HFFc6 (cell line): ENCODE measurements at regions not wholly inside any gene's neighbourhood (a gene's known extent, or its start where the extent isn't known, plus 50 kb on each side); places are given as distances from the start of the nearest gene placed in this dataset.

Experiments
- DNase-seq: peaks from one replicate; pipeline ENCODE4 v3.0.0-alpha.2; 2018
- H3K27ac Mint-ChIP-seq: 2 replicates; pipeline ENCODE4 v1.8.0; 2020; ENCODE audit warnings: mild to moderate bottlenecking, mixed read lengths
- H3K27me3 Mint-ChIP-seq: 2 replicates; pipeline ENCODE4 v1.8.0; 2021; ENCODE audit warnings: mild to moderate bottlenecking, moderate library complexity, mixed read lengths; ENCODE audit not compliant: insufficient read depth
- H3K36me3 Mint-ChIP-seq: 2 replicates; pipeline ENCODE4 v1.8.0; 2021; ENCODE audit warnings: low read depth, mixed read lengths
- H3K4me1 Mint-ChIP-seq: 2 replicates; pipeline ENCODE4 v1.8.0; 2020; ENCODE audit warnings: low read depth, mixed read lengths
- H3K4me3 Mint-ChIP-seq: 2 replicates; pipeline ENCODE4 v1.8.0; 2020; ENCODE audit warnings: mild to moderate bottlenecking, moderate library complexity, mixed read lengths
- H3K9me3 Mint-ChIP-seq: 2 replicates; pipeline ENCODE4 v1.8.0; 2020; ENCODE audit warnings: mild to moderate bottlenecking, mixed read lengths
- CTCF ChIP-seq: fragments of 200-600 bp; sonication (generic); IDR thresholded peaks from 2 replicates; pipeline ENCODE4 v1.5.0; 2021; ENCODE audit warnings: antibody characterized with exemption, mild to moderate bottlenecking

GRCh38 chr9:119020730-119021333 is 348.4 kb downstream of the BRINP1 start:
- Mint-ChIP-seq H3K27ac (no peak overlapping the region), H3K27me3 (no peaks in the 10 kb centered on the region; the same call in 1 of the 2 replicates), H3K4me3 (no peak overlapping the region), H3K4me1 (peaks cover 5% of the 10 kb centered on the region), H3K9me3 (peaks cover 7% of the 10 kb centered on the region; the same call in 1 of the 2 replicates), H3K36me3 (no peaks in the 10 kb centered on the region)
- no peak for TF ChIP-seq CTCF
- DNase-seq = no peak

GRCh38 chr9:119026120-119026519 is 343.1 kb downstream of the BRINP1 start:
- H3K9me3 Mint-ChIP-seq = peaks cover 14% of the 10 kb centered on the region; the same call in 1 of the 2 replicates
- H3K27ac Mint-ChIP-seq = no peak overlapping the region
- H3K27me3 Mint-ChIP-seq = peaks cover 1% of the 10 kb centered on the region; the same call in 1 of the 2 replicates
- H3K4me3 Mint-ChIP-seq = no peak overlapping the region
- H3K36me3 Mint-ChIP-seq = no peaks in the 10 kb centered on the region
- no peak for TF ChIP-seq CTCF
- no peaks in the 10 kb centered on the region for H3K4me1 Mint-ChIP-seq
- DNase-seq = no peak

- no peak overlapping the region for H3K27ac Mint-ChIP-seq
- no peaks in the 10 kb centered on the region for H3K36me3 Mint-ChIP-seq
- H3K4me3 Mint-ChIP-seq = no peak overlapping the region
- DNase-seq = no peak
- TF ChIP-seq CTCF = no peak
- H3K27me3 Mint-ChIP-seq = peaks cover 1% of the 10 kb centered on the region; the same call in 1 of the 2 replicates
- H3K4me1 Mint-ChIP-seq = no peaks in the 10 kb centered on the region
- H3K9me3 Mint-ChIP-seq = peaks cover 25% of the 10 kb centered on the region
Measured at GRCh38 chr9:119027901-119028699, 341.1 kb downstream of the BRINP1 start.

- TF ChIP-seq CTCF = no peak
- DNase-seq = no peak
- Mint-ChIP-seq H3K4me3 (no peak overlapping the region), H3K9me3 (peaks cover 27% of the 10 kb centered on the region), H3K27ac (no peak overlapping the region), H3K4me1 (no peaks in the 10 kb centered on the region), H3K27me3 (peaks cover 1% of the 10 kb centered on the region; the same call in 1 of the 2 replicates), H3K36me3 (no peaks in the 10 kb centered on the region)
Measured at GRCh38 chr9:119029886-119030285, 339.3 kb downstream of the BRINP1 start.

- Mint-ChIP-seq H3K27ac (no peak overlapping the region), H3K27me3 (no peaks in the 10 kb centered on the region), H3K4me1 (no peaks in the 10 kb centered on the region), H3K4me3 (no peak overlapping the region), H3K9me3 (peaks cover 26% of the 10 kb centered on the region), H3K36me3 (no peaks in the 10 kb centered on the region)
- TF ChIP-seq CTCF = no peak
- DNase-seq = no peak
Measured at GRCh38 chr9:119033596-119033995, 335.6 kb downstream of the BRINP1 start.
